IMR-90 (cell line): ENCODE measurements at regions not wholly inside any gene's neighbourhood (a gene's known extent, or its start where the extent isn't known, plus 50 kb on each side); places are given as distances from the start of the nearest gene placed in this dataset.

Experiments used
- BHLHE40 ChIP-seq: fragments of 150-350 bp; IDR thresholded peaks from 2 replicates; pipeline ENCODE4 v1.6.1; 2016; ENCODE audit warnings: mild to moderate bottlenecking, low read depth, low read length
- CEBPB ChIP-seq: IDR thresholded peaks from 2 replicates; pipeline ENCODE4 v1.6.1; 2012; ENCODE audit warnings: low read depth, low read length, improper control_type of control experiment
- CHD1 ChIP-seq: IDR thresholded peaks from 2 replicates; pipeline ENCODE4 v1.6.1; 2012; ENCODE audit warnings: low read depth, low read length, improper control_type of control experiment
- MAFK ChIP-seq: IDR thresholded peaks from 2 replicates; pipeline ENCODE4 v1.6.1; 2012; ENCODE audit warnings: low read depth, low read length, improper control_type of control experiment
- MAZ ChIP-seq: IDR thresholded peaks from 2 replicates; pipeline ENCODE4 v1.6.1; 2012; ENCODE audit warnings: low read depth, mild to moderate bottlenecking, low read length, improper control_type of control experiment, moderate library complexity, borderline replicate concordance
- MXI1 ChIP-seq: IDR thresholded peaks from 2 replicates; pipeline ENCODE4 v1.6.1; 2012; ENCODE audit warnings: low read depth, mild to moderate bottlenecking, low read length, moderate library complexity, borderline replicate concordance
- POLR2A ChIP-seq: IDR thresholded peaks from 2 replicates; pipeline ENCODE4 v1.6.1; 2012; ENCODE audit warnings: mild to moderate bottlenecking, low read depth, low read length
- RAD21 ChIP-seq: IDR thresholded peaks from 2 replicates; pipeline ENCODE4 v1.6.1; 2012; ENCODE audit warnings: low read length, improper control_type of control experiment
- RCOR1 ChIP-seq: IDR thresholded peaks from 2 replicates; pipeline ENCODE4 v1.6.1; 2012; ENCODE audit warnings: mild to moderate bottlenecking, low read length, improper control_type of control experiment; ENCODE audit not compliant: insufficient replicate concordance
- RFX5 ChIP-seq: IDR thresholded peaks from 2 replicates; pipeline ENCODE4 v1.8.0; 2012; ENCODE audit warnings: low read depth, mild to moderate bottlenecking, low read length, moderate library complexity
- SMC3 ChIP-seq: fragments of 150-350 bp; IDR thresholded peaks from 2 replicates; pipeline ENCODE4 v1.6.1; 2016; ENCODE audit warnings: low read depth, mild to moderate bottlenecking, antibody characterized with exemption, low read length, moderate library complexity
- TF ChIP-seq, protein P1 (sequence below): conservative IDR thresholded peaks from 2 replicates; pipeline ENCODE4 v1.5.1; 2012; ENCODE audit warnings: mild to moderate bottlenecking, low read depth, low read length, improper control_type of control experiment
- TF ChIP-seq, protein P2 (sequence below): fragments of 150-350 bp; IDR thresholded peaks from 2 replicates; pipeline ENCODE4 v1.6.1; 2016; ENCODE audit warnings: low read depth, mild to moderate bottlenecking, low read length, moderate library complexity, borderline replicate concordance
- TF ChIP-seq, protein P3 (sequence below): fragments of 150-350 bp; IDR thresholded peaks from 2 replicates; pipeline ENCODE4 v1.6.1; 2017; ENCODE audit warnings: mild to moderate bottlenecking, antibody characterized with exemption, low read length, low read depth

DNA sequence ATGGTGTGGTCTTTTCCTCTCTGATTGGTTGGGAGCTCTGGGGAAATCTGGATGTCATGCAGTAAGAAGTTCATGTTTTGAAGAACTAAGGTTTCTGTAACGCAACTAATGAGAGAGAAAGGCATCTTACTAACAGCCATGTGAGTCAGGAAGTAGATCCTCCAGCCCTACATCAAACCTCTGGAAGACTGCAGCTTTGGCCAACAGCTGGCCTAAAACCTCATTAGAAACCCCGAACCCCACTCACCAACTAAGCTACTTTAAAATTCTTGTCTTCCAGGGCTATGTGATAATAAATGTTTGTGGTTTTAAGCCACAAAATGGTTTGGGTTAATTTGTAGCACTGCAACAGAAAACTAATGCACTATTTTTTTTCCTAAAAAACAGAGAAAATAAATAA is 549.0 kb upstream of the GRID2 start:
- no peak for TF ChIP-seq POLR2A
- TF ChIP-seq, protein P1, sequence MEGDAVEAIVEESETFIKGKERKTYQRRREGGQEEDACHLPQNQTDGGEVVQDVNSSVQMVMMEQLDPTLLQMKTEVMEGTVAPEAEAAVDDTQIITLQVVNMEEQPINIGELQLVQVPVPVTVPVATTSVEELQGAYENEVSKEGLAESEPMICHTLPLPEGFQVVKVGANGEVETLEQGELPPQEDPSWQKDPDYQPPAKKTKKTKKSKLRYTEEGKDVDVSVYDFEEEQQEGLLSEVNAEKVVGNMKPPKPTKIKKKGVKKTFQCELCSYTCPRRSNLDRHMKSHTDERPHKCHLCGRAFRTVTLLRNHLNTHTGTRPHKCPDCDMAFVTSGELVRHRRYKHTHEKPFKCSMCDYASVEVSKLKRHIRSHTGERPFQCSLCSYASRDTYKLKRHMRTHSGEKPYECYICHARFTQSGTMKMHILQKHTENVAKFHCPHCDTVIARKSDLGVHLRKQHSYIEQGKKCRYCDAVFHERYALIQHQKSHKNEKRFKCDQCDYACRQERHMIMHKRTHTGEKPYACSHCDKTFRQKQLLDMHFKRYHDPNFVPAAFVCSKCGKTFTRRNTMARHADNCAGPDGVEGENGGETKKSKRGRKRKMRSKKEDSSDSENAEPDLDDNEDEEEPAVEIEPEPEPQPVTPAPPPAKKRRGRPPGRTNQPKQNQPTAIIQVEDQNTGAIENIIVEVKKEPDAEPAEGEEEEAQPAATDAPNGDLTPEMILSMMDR: no peak
- TF ChIP-seq RFX5: no peak
- no peak for TF ChIP-seq RAD21
- TF ChIP-seq, protein P2, sequence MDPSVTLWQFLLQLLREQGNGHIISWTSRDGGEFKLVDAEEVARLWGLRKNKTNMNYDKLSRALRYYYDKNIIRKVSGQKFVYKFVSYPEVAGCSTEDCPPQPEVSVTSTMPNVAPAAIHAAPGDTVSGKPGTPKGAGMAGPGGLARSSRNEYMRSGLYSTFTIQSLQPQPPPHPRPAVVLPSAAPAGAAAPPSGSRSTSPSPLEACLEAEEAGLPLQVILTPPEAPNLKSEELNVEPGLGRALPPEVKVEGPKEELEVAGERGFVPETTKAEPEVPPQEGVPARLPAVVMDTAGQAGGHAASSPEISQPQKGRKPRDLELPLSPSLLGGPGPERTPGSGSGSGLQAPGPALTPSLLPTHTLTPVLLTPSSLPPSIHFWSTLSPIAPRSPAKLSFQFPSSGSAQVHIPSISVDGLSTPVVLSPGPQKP: no peak
- no peak for TF ChIP-seq CEBPB
- no peak for TF ChIP-seq MAZ
- no peak for TF ChIP-seq SMC3
- TF ChIP-seq, protein P3, sequence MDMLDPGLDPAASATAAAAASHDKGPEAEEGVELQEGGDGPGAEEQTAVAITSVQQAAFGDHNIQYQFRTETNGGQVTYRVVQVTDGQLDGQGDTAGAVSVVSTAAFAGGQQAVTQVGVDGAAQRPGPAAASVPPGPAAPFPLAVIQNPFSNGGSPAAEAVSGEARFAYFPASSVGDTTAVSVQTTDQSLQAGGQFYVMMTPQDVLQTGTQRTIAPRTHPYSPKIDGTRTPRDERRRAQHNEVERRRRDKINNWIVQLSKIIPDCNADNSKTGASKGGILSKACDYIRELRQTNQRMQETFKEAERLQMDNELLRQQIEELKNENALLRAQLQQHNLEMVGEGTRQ: no peak
- TF ChIP-seq CHD1: no peak
- no peak for TF ChIP-seq MXI1
- TF ChIP-seq MAFK: no peak
- TF ChIP-seq RCOR1: no peak
- TF ChIP-seq BHLHE40: no peak
